Endothelial cell of umbilical vein (primary cell): ENCODE measurements at regions not wholly inside any gene's neighbourhood (a gene's known extent, or its start where the extent isn't known, plus 50 kb on each side); places are given as distances from the start of the nearest gene placed in this dataset.

ENCODE experiments used
- BruUV-seq: library from RNA; stranded (reverse); fragments of 400-500 nt; replicated peaks from 2 replicates; lab custom pipeline; 2021; lab: Mats Ljungman, UMichigan
- CTCF ChIA-PET: fragments of 300-600, 350-600 bp; sonication (Branson Sonifier 250); formaldehyde crosslinking; loops from one replicate; lab custom pipeline; 2021; ENCODE audit warnings: antibody characterized with exemption, inconsistent platforms; lab: Charles Lee
- POLR2A ChIA-PET: fragments of 300-600, 350-600 bp; sonication (Branson Sonifier 250); formaldehyde crosslinking; loops from one replicate; lab custom pipeline; 2021; ENCODE audit warnings: antibody characterized with exemption, inconsistent platforms; lab: Charles Lee
- DNase-seq: peaks from one replicate; pipeline ENCODE4 v3.0.0-alpha.2; 2011; ENCODE audit warnings: low read depth, low spot score
- FAIRE-seq: peaks from 2 replicates; lab custom pipeline; 2011; peaks lifted over from hg19 to GRCh38; lab: Jason Lieb, UNC
- H2AFZ ChIP-seq: 2 replicates; pipeline ENCODE4 v1.6.0; 2012; ENCODE audit warnings: low read depth, low read length, control low read depth, inconsistent platforms
- H3K27ac ChIP-seq: 2 replicates; pipeline ENCODE4 v1.5.1; 2011; ENCODE audit warnings: low read depth, mild to moderate bottlenecking, control low read depth, low read length, moderate library complexity; ENCODE audit not compliant: insufficient read depth
- H3K27me3 ChIP-seq, 2 experiments: 2 replicates each; pipeline versions ENCODE4 v1.6.0 to v1.6.1; 2011; ENCODE audit warnings: low read length in 2 of 2, mixed read lengths in 1 of 2; ENCODE audit not compliant: control insufficient read depth in 2 of 2, insufficient read depth in 2 of 2
- H3K36me3 ChIP-seq, 2 experiments: 2 replicates in 1 of 2; 3 replicates in 1 of 2; pipeline ENCODE4 v1.5.1; 2011; ENCODE audit warnings: low read length in 2 of 2, mild to moderate bottlenecking in 1 of 2, moderate library complexity in 1 of 2; ENCODE audit not compliant: control insufficient read depth in 2 of 2, insufficient read depth in 2 of 2; ENCODE audit errors: extremely low read depth in 1 of 2
- H3K4me1 ChIP-seq: 3 replicates; pipeline ENCODE4 v1.5.1; 2011; ENCODE audit warnings: mild to moderate bottlenecking, low read length; ENCODE audit not compliant: control insufficient read depth, insufficient read depth; ENCODE audit errors: extremely low read depth
- H3K4me2 ChIP-seq: 2 replicates; pipeline ENCODE4 v1.6.1; 2011; ENCODE audit warnings: low read length, control low read depth, mixed read lengths; ENCODE audit not compliant: insufficient read depth
- H3K4me3 ChIP-seq, 3 experiments: fragments of 200-600 bp in 1 of 3; sonication (generic), shearing (Covaris generic) in 1 of 3; replicated peaks in 1 of 3; 2 replicates each; pipeline ENCODE4 v1.5.1; 2011 to 2016; ENCODE audit warnings: control low read depth in 3 of 3, low read length in 3 of 3, mild to moderate bottlenecking in 2 of 3, inconsistent platforms in 1 of 3, low read depth in 1 of 3, moderate library complexity in 1 of 3; ENCODE audit not compliant: insufficient read depth in 1 of 3
- H3K79me2 ChIP-seq: 2 replicates; pipeline ENCODE4 v1.6.0; 2012; ENCODE audit warnings: low read length, inconsistent platforms; ENCODE audit not compliant: control insufficient read depth, insufficient read depth
- H3K9ac ChIP-seq: replicated peaks from 2 replicates; pipeline ENCODE3; 2011; ENCODE audit warnings: low read length, control low read depth; ENCODE audit not compliant: insufficient read depth; ENCODE audit errors: extremely low read depth
- H3K9me1 ChIP-seq: replicated peaks from 3 replicates; pipeline ENCODE4 v1.6.0; 2011; ENCODE audit warnings: mild to moderate bottlenecking, low read length; ENCODE audit not compliant: control insufficient read depth, insufficient read depth; ENCODE audit errors: extremely low read depth
- H3K9me3 ChIP-seq: replicated peaks from 2 replicates; pipeline ENCODE4 v1.5.1; 2012; ENCODE audit warnings: low read length, inconsistent platforms; ENCODE audit not compliant: control insufficient read depth, insufficient read depth
- H4K20me1 ChIP-seq: replicated peaks from 2 replicates; pipeline ENCODE3; 2011; ENCODE audit warnings: mild to moderate bottlenecking, low read length; ENCODE audit not compliant: control insufficient read depth, insufficient read depth; ENCODE audit errors: extremely low read depth
- EZH2 ChIP-seq: IDR thresholded peaks from 2 replicates; pipeline ENCODE4 v1.6.1; 2012; ENCODE audit warnings: borderline replicate concordance, low read depth, mild to moderate bottlenecking, moderate library complexity, low read length, inconsistent platforms; ENCODE audit not compliant: severe bottlenecking
- FOS ChIP-seq: IDR thresholded peaks from 2 replicates; pipeline ENCODE4 v1.6.1; 2011; ENCODE audit warnings: mild to moderate bottlenecking, low read length, moderate library complexity, borderline replicate concordance; ENCODE audit not compliant: insufficient read depth
- GATA2 ChIP-seq: IDR thresholded peaks from 2 replicates; pipeline ENCODE4 v1.7.0; 2011; ENCODE audit warnings: low read depth, mild to moderate bottlenecking, moderate library complexity, mixed read lengths, low read length; ENCODE audit not compliant: insufficient read length, insufficient read depth
- JUN ChIP-seq: IDR thresholded peaks from 2 replicates; pipeline ENCODE4 v1.6.1; 2011; ENCODE audit warnings: borderline replicate concordance, low read depth; ENCODE audit not compliant: insufficient read length, insufficient read depth
- MYC ChIP-seq: IDR thresholded peaks from one replicate; pipeline ENCODE4 v1.6.1; 2011; ENCODE audit warnings: mild to moderate bottlenecking, low read depth, low read length
- POLR2A ChIP-seq: IDR thresholded peaks from 2 replicates; pipeline ENCODE4 v1.6.1; 2012; ENCODE audit warnings: low read depth, mild to moderate bottlenecking, control low read depth, low read length
- POLR2AphosphoS5 ChIP-seq: IDR thresholded peaks from 2 replicates; pipeline ENCODE4 v1.6.1; 2012; ENCODE audit warnings: low read depth, mild to moderate bottlenecking, control low read depth, low read length, moderate library complexity; ENCODE audit not compliant: insufficient read depth
- dilution Hi-C: fragments of 300-500 bp; cut with MboI; formaldehyde crosslinking; loops from one replicate; pipeline ENCODE4 v1.15.0; 2019; ENCODE audit warnings: low sequenced_read_pairs; ENCODE audit not compliant: extremely low pct_ligation_motif_present
- intact Hi-C: fragments of 100-400 bp; cut with micrococcal nuclease; formaldehyde crosslinking; loops from one replicate; pipeline ENCODE4 v1.10.0; 2022
- TF ChIP-seq, protein P1 (sequence below), 2 donors: IDR thresholded peaks; 1 replicate in 1 of 2; 2 replicates in 1 of 2; pipeline ENCODE4 v1.5.1; 2011; ENCODE audit warnings: low read length in 2 of 2, mild to moderate bottlenecking in 2 of 2, moderate library complexity in 2 of 2, control low read depth in 1 of 2, inconsistent platforms in 1 of 2, low read depth in 1 of 2; ENCODE audit not compliant: insufficient read depth in 1 of 2; ENCODE audit errors: extremely low read depth in 1 of 2
- TF ChIP-seq, protein P2 (sequence below): IDR thresholded peaks from 2 replicates; pipeline ENCODE4 v1.6.1; 2011; ENCODE audit not compliant: insufficient read depth, insufficient read length

DNA sequence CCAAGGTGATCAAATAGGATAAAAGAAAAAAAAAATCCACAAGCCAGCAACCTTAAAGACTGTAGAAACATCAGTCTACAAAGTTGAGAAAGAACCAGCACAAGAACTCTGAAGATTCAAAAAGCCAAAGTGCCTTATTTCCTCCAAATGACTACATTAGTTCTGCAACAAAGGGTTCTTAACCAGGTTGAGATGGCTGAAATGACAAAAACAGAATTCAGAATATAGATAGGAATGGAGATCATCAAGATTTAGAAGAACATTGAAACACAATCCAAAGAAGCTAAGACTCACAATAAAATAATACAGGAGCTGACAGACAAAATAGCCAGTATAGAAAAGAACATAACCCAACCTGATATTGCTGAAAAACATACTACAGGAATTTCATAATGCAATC lies 156.5 kb upstream of the ZCCHC13 start:
- POLR2A ChIA-PET, result no interaction called here
- no peak overlapping the region for H2AFZ ChIP-seq
- H3K9me1 ChIP-seq, result no peaks in the 10 kb centered on the region
- no peak overlapping the region for H3K9ac ChIP-seq
- H3K27me3 ChIP-seq, result no peaks in the 10 kb centered on the region
- dilution Hi-C loops (no loop called here), intact Hi-C loops (no loop called here)
- no peaks in the 10 kb centered on the region for H4K20me1 ChIP-seq
- H3K36me3 ChIP-seq, result no peaks in the 10 kb centered on the region
- no peak overlapping the region for H3K4me2 ChIP-seq
- FAIRE-seq, result no peak
- DNase-seq, result no peak
- H3K4me3 ChIP-seq, result no peak overlapping the region
- H3K4me1 ChIP-seq, result no peaks in the 10 kb centered on the region
- H3K9me3 ChIP-seq, result no peaks in the 10 kb centered on the region
- H3K27ac ChIP-seq, result no peak overlapping the region
- H3K79me2 ChIP-seq, result no peaks in the 10 kb centered on the region
- CTCF ChIA-PET, result no interaction called here
- no TSS peak for BruUV-seq
- TF ChIP-seq EZH2 (no peak), POLR2A (no peak), GATA2 (no peak), JUN (no peak), POLR2AphosphoS5 (no peak), FOS (no peak), MYC (no peak)
- TF ChIP-seq, protein P1, sequence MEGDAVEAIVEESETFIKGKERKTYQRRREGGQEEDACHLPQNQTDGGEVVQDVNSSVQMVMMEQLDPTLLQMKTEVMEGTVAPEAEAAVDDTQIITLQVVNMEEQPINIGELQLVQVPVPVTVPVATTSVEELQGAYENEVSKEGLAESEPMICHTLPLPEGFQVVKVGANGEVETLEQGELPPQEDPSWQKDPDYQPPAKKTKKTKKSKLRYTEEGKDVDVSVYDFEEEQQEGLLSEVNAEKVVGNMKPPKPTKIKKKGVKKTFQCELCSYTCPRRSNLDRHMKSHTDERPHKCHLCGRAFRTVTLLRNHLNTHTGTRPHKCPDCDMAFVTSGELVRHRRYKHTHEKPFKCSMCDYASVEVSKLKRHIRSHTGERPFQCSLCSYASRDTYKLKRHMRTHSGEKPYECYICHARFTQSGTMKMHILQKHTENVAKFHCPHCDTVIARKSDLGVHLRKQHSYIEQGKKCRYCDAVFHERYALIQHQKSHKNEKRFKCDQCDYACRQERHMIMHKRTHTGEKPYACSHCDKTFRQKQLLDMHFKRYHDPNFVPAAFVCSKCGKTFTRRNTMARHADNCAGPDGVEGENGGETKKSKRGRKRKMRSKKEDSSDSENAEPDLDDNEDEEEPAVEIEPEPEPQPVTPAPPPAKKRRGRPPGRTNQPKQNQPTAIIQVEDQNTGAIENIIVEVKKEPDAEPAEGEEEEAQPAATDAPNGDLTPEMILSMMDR (IDR thresholded peaks at IDR 0.05; ENCODE audit: extremely low read depth in 1 of 2, insufficient read depth in 1 of 2, low read depth in 1 of 2, low read length in 2 of 2), result no peak
- TF ChIP-seq, protein P2, sequence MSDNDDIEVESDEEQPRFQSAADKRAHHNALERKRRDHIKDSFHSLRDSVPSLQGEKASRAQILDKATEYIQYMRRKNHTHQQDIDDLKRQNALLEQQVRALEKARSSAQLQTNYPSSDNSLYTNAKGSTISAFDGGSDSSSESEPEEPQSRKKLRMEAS, result no peak
